GM18858 (cell line): ENCODE measurements at regions not wholly inside any gene's neighbourhood (a gene's known extent, or its start where the extent isn't known, plus 50 kb on each side); places are given as distances from the start of the nearest gene placed in this dataset.
"Not testable (repeated sequence)": the region's sequence is repeated elsewhere in the genome, so short reads cannot be mapped to it uniquely, and the experiment has no call there.

Experiments used
- ATAC-seq: cut with Tn5 transposase; IDR thresholded peaks from one replicate; pipeline ENCODE4 v1.9.1; 2021; ENCODE audit not compliant: unreplicated experiment

DNA sequence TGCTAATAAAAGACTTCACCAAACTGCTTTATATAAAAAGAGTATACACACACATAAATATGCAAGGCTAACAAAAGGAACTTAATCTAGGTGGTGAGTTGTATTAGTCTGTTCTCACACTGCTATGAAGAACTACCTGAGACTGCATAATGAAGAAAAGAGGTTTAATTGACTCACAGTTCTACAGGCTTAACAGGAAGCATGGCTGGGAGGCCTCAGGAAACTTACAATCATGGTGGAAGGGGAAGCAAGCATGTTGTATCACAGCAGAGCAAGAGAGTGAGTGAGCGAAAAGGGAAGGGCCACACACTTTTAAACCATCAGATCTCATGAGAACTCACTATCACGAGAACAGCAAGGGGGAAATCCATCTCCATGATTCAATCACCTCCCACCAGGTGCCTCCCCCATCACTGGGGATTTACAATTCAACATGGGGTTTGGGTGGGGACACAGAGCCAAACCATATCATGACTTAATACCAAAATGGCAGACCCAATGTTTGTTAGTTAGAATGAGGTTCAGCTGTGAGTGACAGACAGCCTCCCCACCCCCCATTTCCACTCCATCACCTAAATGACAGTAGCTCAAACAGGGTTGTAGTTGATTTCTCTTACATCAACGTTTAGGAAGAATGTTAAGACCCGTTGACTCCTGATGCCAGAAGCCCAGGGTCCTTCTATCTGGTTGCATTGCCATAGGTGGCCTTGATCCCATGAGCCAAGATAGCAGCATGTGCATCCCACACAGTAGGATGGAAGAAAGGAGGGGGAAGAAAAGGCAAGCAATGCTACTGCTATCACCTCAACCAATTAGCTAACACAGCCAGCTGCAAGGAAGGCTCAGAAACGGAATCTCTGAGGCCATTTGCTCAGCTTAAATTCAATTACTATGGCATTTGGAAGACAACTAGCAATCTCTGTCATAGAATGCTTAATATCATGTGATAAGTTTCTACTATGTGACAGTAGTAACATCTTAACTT lies 77.0 kb downstream of the CCDC71L start:
- ATAC-seq = no peak

GRCh38 chr7:106583100-106583499 lies 77.9 kb downstream of the CCDC71L start:
- no peak for ATAC-seq

DNA sequence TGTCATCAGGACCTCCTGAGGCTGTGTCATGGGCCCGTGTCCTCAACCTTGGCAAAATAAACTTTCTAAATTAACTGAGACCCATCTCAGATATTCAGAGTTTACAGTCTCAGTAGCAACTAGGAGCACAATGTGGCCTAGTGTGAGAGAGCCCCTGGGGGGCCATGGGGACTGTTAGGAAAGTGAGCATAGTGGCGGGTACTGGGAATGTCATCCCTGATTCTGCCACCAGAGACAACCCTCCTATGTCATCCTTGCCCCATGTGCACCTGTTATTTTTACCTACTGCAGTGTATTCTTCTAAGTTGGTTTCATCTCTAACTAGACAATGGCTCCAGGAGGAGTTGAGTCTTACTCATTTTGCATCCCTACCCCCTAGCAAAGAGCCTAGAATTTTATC lies 78.6 kb downstream of the CCDC71L start:
- ATAC-seq = no peak

GRCh38 chr7:106579086-106579485 lies 81.9 kb downstream of the CCDC71L start:
- ATAC-seq = not testable (repeated sequence)

DNA sequence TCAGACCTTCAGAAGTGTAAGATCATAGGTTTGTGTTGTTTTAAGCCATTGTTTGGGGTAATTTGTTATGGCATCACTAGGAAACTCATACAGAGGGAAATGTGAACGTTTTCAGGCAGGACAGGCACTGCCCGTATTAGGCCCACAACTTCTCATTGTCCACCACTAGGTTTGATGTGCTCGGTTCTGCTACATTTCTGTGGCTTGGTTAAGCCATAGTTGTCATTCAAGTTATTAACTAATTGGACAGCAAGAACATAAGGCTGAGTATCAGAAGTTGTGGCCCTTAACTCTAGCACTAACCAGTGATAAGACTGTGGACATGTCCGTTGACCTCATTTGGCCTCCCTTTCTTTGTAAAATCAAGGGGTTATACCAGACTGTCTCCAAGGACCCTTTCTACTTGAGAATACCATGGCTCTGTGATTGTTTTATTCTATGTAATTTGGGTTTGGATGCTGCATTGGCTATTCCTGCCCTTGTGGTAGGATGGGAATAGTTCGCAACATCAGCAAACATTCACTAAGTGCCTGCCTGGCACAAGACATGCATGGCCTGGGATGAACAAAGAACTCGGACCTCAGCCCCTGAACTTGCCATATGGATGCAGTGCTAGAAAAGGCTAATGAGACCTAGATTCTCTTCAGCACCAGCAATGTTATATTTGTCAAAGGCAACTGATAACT lies 85.7 kb downstream of the CCDC71L start:
- no peak for ATAC-seq

- ATAC-seq = no peak
Measured at GRCh38 chr7:106573738-106574137, 87.2 kb downstream of the CCDC71L start.

GRCh38 chr7:106573125-106573663 lies 87.8 kb downstream of the CCDC71L start:
- no peak for ATAC-seq

DNA sequence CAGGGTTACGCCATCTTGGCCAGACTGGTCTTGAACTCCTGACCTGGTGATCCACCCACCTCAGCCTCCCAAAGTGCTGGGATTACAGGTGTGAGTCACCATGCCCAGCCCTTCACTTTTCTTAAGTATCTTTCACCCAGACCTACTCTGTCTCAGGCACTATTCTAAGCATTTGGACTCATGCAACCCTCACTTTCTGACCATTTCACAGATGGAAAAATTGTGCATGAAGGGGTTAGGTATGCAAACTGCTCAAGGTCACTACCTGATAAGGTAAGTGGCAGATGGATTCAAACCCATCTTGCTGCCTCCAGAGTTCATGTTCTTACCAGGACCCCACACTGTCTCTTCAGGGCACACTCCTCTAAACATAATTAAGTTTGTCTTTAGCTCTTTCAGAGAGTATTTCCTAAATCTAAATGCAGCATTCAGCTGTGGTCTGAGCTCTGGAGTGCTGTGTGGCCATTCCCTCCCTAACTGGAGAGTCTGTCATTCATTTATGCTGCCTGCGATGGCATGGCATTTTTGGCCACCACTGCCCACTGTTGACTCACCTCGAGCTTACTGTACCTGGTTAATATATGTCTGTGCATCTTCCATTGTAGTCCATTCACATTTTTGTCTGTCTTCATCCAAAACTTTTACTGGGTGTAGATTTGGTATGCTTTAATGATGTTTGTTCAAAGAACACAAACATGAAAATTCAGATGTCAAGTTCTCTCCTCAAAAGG lies 88.4 kb downstream of the CCDC71L start:
- no peak for ATAC-seq

GRCh38 chr7:106571563-106571962 lies 89.4 kb downstream of the CCDC71L start:
- no peak for ATAC-seq

DNA sequence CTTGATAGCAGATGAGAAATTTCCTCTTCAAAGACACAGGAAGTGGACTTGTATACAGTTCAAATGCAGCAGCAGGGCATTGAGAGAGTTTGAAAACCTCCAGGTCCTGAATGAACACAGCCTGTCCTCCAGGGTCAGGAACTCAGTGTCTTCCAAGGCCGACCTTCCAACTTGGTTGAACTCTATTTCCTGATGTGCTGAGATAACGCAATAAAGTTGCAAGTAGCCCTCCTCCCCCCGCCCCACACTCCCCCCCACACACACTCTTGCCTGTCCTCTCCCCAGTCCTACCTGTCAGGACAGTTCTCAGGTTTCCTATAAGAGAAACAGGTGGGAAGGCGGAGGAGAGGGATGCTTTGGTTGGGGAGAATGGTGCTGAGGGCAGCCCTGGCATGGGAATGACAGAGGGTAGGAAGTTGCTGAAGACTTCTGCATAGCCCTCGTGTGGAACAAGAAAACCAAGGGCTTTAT lies 90.0 kb downstream of the CCDC71L start:
- no peak for ATAC-seq

GRCh38 chr7:106570146-106570545 lies 90.8 kb downstream of the CCDC71L start:
- no peak for ATAC-seq

DNA sequence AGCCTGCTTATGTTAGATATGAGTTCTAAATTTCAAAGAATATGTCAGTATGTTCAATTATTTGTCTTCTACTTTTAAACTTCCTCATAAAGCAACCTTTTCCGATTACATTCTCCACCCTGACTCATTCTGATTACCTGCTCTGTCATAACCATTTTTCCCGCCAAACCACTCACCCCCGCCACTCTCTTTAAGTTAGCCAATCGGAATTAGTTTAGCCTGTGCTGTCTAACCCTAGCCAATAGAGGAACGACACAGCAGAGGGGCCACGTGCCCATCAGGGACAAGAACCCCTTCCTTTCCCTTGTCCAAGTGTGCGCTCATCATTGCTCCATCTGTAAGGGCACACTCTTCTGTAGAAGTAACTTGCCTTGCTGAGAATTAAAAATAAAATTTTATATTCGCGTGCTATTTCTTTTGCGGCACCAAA lies 91.4 kb downstream of the CCDC71L start:
- no peak for ATAC-seq

DNA sequence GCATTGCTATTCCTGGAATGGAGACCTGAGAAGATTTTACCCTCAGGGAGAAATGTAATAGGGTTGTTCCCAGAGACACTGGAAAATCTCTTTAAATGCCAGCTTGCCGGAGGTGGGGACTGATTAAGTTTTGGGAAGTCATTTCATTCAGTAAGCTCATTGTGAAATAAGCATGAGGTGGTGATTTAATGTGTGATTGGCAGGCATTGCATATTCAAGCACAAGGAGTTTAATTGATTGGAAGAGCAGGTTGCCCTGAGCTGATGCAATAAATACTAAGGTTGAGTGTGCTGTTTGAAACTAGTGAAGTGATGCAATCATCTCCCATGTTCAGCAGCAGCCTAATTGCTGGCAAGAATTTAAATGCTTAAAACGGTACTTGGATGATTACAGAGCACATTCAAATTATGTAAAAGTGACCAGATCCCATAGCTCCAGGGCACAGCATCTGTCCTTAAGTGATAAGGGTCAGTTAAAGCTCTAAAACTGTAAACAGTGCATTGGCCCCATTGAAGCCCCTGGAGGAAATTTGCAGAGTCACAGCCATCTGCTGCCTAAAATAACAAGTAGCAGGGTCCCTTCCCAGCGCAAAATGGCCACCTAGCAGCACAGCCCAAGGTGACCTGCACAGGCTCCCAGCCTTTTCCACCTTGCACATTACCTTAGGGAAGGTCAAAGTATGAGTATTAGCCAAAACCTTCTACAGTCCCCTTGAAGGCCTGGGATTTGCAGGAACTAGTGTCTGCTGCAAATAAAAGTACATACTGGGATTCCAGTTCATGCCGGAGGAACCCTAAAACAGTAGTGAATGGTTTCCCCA lies 92.1 kb downstream of the CCDC71L start:
- no peak for ATAC-seq

DNA sequence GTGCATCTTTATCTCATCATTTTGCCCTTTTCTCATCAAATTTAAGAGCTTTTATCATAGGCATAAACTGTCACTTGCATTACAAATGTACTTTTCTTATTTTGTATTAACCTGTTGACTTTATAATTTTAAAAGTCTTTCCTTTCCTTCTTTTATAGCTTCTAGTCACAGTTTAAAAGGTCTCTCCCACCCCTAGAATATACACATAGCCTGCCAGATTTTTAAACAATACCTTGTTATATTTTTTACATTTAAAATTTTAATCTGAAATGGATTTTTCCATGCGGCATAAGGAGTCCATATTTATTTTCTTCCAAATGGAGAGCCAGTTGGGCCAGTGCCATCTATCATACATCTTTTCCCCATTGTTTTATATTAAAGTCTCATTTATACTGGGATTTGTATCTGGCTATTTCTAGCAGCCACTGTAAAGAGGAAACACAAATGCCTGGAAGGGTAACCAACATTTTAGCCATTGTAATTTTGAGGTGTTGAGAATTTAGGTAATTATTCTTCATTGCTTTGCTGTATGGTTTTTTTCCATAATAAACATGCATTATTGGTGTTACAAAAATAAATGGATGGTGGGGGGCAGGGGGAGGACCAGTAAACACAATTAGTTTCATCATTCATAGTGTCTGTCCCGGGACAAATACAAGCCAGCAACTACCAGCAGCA lies 92.8 kb downstream of the CCDC71L start:
- ATAC-seq = no peak

DNA sequence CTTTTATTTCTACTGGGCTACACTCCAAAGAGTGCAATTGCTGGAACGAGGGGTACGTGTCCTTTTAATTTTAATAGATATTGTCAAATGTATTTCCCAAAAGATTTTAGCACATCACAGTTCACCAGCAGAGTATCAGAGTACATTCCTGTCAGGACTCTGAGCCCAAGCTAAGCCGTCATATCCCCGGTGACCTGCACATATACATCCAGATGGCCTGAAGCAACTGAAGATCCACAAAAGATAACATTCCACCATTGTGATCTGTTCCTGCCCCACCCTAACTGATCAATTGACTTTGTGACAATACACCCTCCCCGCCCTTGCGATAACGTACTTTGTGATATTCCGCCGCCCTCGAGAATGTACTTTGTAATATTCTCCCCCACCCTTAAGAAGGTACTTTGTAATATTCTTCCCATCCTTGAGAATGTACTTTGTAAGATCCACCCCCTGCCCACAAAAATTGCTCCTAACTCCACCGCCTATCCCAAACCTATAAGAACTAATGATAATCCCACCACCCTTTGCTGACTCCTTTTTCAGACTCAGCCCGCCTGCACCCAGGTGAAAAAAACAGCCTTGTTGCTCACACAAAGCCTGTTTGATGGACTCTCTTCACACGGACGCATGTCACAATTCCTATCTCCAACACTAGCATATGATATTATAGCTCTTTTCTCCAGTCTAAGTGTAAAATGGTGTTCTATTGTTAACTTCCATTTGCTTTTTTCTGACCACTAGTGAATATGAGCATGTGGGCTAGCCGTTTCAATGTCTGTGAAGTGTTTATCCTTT lies 93.6 kb downstream of the CCDC71L start:
- ATAC-seq = not testable (repeated sequence)

DNA sequence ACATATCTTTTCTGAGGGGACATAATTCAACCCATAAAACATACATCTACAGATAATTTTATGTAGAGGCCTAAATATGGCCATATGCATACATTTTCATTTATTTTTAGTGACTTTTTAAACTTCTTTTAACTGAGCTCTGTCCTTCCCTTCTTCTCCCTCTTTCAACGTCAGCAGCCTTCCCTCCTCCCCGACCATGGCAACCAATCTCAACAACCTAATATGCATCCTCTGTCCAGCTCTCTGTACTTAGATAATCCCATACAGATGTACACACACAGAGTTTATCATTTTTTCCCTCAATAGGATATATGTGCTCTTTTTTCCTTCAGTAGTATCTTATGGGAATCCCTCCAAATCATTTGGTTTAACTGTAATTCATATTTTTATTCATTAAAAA lies 94.3 kb downstream of the CCDC71L start:
- ATAC-seq = no peak

- no peak for ATAC-seq
Measured at GRCh38 chr7:106566196-106566595, 94.8 kb downstream of the CCDC71L start.

- no peak for ATAC-seq
Measured at GRCh38 chr7:106565428-106565827, 95.5 kb downstream of the CCDC71L start.
